OCI-LY7 (cell line): ENCODE measurements at regions not wholly inside any gene's neighbourhood (a gene's known extent, or its start where the extent isn't known, plus 50 kb on each side); places are given as distances from the start of the nearest gene placed in this dataset.

Experiments
- EZH2phosphoT487 ChIP-seq: fragments of 200-600 bp; sonication (generic); IDR thresholded peaks from 2 replicates; pipeline ENCODE4 v1.6.1; 2018; ENCODE audit warnings: low read depth, borderline replicate concordance, mild to moderate bottlenecking, mixed run types, antibody characterized with exemption, low read length, moderate library complexity, mixed read lengths
- TF ChIP-seq, protein P1 (sequence below): fragments of 200-600 bp; sonication (generic); conservative IDR thresholded peaks from 2 replicates; pipeline ENCODE4 v1.5.1; 2014; ENCODE audit warnings: mild to moderate bottlenecking, antibody characterized with exemption, low read length, moderate library complexity, mixed read lengths

DNA sequence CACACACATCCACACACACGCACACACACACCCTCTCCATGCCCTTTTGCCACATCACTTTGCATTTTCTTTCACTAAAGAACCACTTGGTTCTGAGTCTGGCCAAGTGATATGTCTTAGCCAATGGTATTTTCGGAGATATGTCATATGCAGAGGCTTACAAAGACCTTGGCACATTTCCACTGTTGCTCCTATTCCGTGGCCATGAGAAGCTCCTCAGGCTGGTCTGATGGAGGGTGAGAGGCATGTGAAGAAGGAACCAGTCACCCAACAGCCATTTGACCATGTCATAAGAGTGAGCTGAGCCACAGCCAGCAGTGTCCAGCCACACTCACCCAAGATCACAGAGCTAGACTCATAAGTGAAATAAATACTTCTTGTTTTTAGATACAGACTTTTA is 212.6 kb upstream of the NAV2 start:
- TF ChIP-seq, protein P1, sequence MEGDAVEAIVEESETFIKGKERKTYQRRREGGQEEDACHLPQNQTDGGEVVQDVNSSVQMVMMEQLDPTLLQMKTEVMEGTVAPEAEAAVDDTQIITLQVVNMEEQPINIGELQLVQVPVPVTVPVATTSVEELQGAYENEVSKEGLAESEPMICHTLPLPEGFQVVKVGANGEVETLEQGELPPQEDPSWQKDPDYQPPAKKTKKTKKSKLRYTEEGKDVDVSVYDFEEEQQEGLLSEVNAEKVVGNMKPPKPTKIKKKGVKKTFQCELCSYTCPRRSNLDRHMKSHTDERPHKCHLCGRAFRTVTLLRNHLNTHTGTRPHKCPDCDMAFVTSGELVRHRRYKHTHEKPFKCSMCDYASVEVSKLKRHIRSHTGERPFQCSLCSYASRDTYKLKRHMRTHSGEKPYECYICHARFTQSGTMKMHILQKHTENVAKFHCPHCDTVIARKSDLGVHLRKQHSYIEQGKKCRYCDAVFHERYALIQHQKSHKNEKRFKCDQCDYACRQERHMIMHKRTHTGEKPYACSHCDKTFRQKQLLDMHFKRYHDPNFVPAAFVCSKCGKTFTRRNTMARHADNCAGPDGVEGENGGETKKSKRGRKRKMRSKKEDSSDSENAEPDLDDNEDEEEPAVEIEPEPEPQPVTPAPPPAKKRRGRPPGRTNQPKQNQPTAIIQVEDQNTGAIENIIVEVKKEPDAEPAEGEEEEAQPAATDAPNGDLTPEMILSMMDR: no peak
- no peak for TF ChIP-seq EZH2phosphoT487
